ENCODE measurements at regions not wholly inside any gene's neighbourhood (a gene's known extent, or its start where the extent isn't known, plus 50 kb on each side); places are given as distances from the start of the nearest gene placed in this dataset.

DNA sequence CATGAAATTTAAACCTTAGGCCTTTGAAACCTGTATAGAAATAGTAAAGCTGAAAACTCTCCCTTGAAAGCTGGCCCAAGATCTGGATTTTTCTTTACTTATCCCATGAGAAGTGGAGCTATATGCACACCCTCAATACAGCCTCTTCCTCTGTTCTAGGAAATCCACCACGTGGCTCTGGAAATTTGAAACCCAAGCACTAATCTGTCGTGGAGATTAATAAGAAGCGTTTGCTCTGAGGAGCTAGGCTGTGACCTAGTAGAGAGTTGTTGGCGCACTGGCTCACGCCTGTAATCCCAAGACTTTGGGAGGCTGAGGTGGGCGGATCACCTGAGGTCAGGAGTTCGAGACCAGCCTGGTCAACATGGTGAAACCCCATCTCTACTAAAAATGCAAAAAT, 291.3 kb upstream of the PLXNA2 start:
- no peak for DNase-seq
- intact Hi-C loops (cut with DNase I) = no loop called here

DNA sequence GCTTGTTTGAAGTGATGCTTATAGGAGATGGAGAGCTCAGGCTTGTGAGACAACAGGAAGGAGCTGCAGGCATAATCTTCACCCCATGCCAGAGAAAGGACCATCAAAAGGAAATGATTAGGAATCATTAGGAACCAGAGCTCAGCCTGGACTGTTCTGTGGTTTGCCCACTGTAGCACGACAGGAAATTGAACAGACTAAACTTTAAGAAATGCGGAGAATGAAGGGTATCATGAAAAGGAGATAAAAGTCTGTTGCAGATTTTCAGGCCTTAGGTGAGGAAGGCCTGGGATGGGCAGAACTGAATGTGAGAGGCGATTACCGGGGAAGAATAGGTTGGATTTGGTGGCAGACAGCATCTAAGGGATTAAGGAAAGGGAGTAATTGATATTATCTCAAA, 292.0 kb upstream of the PLXNA2 start:
- DNase-seq = no peak
- intact Hi-C loops (cut with DNase I) = no loop called here

DNA sequence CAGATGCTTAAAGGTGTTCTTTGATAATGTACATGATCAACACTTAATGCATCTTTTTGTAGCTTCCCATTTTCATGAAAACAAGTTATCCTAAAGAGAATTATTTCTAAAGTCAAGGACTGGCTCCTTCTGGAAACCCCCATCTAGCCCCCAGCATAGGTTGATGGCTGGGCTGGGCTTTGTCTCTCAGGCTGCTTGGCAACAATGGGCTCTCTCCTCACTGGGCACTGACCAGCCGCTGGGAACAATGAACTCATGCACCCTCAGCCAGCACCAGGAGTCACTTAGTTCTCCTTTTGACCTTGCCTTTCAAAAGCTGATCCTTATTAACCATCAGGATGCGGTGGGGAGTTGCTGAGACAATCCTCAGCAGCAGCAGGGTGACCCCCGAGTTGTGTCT, 293.0 kb upstream of the PLXNA2 start:
- DNase-seq = no peak
- intact Hi-C loops (cut with DNase I) = no loop called here

DNA sequence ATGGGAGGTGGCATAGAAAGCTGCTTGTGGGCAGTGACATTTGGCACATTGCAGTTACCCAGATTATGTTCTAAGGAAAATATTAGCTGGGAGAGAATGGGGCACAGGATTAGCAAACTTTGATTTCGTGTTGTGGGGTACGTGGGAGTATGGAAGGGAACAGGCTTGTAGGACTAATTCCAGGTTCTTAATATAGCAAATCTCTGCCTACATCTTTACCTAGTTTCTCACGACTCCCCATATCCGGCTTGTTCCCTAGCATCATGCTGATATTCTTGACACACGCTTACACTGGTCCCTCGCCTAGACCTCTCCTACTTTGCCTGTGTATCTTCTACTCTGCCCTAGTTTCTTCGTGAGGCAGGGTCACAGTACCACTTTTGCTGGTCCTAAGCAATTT, 293.9 kb upstream of the PLXNA2 start:
- DNase-seq = no peak
- intact Hi-C loops (cut with DNase I) = no loop called here

DNA sequence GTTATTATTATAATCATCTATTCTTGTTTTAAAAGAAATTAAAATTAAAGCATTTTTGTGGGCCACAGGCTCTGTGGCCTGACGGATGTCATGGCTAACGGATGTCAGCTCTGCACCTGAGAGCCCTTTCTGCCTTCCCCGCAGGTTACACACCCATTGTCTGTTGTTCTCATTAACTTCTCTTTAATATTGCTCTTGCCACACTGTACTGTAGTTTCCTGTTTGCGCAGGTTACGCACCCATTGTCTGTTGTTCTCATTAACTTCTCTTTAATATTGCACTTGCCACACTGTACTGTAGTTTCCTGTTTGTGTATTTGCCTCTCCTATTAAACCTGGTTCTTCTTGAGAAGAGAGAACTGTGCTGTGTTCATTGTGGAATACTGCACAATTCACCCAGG, 294.4 kb upstream of the PLXNA2 start:
- intact Hi-C loops (cut with DNase I) = no loop called here
- no peak for DNase-seq

DNA sequence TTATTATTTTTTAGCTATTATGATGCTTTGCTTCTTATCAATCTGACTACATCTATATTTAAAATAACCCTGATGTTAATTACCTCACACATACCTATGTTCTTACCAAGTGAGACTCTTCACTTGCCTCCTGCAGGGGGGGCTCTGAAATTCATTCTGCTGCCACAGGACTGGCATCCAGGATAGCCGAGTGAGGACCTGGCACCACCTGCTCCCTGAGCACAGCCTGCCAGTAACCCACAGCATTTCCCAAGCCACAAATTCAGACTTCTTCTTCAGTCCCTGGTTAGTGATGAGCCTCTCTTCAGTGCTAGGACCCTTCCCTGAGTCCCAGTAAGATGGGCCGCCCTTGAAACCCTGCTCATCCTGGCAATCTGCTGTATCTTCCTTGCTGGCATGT, 296.5 kb upstream of the PLXNA2 start:
- DNase-seq = no peak
- intact Hi-C loops (cut with DNase I) = no loop called here

DNA sequence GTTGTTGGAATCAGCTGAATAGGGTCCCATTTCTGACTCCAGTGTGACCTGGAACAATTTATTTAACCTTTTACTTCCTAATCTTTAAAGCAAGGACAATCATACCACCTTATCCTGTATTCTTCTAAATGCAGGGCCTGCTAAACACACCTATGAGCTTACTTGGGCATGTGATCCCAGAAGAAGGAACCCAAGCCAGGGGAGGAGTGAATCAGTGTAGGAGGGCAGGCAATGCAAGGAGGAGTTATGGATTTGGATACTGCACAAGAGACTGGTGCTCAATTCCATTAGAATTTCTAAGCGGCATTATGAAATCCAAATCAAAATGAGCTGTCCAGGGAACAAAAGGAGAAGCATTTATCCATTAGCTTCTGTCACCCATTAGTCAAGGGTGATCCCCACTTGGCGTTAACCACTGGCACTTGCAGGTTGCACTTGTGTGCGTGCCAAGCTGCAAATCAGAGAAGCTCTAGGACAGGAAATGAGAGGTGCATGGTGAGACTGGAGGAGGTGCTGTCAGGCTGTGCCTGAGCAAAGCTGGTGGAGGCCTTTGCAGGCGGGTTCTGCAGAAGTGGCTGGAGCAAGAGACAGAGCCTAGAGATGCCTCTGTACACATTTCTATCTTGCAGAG, 297.2 kb upstream of the PLXNA2 start:
- peak in 3 of 10 donors; percentile 36 to 84 (median 83) for DNase-seq
- intact Hi-C loops (cut with DNase I) = no loop called here

DNA sequence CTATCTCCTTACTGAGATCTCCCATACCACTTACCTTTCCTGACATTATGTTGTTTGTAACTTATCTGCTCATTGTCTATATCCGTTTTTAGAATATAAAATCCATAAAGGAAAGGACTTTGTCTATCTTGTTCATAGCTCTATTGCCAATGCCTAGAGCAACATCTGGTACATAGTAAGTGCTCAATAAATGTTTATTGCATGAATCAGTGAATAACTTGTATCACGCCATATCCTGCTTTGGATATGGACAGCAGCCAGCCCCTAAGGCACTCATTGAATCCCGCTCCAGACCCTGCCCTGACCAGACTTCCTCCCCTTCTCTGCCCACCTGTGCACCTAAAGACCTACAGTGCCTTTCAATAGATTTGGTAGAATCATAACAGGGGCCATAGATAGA, 298.1 kb upstream of the PLXNA2 start:
- no peak for DNase-seq
- intact Hi-C loops (cut with DNase I) = no loop called here

DNA sequence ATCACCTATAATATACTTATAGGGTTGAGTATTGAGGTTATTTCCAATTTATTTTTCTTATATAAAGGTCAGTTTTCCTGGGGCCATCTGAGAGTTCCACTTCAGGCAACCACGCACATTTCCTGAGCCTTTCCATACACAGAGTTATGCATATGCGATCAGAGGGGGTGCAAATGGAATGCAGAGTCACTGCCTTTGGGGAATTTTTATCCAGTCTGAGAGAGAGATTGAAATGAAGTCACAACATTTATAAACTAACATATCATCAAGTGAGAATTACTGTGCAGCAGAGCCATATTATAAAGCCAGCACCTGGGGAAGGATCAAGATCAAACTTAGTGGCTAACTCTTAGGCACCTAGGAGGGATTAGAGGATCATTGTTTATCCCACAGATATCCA, 299.9 kb upstream of the PLXNA2 start:
- intact Hi-C loops (cut with DNase I) = no loop called here
- no peak for DNase-seq

DNA sequence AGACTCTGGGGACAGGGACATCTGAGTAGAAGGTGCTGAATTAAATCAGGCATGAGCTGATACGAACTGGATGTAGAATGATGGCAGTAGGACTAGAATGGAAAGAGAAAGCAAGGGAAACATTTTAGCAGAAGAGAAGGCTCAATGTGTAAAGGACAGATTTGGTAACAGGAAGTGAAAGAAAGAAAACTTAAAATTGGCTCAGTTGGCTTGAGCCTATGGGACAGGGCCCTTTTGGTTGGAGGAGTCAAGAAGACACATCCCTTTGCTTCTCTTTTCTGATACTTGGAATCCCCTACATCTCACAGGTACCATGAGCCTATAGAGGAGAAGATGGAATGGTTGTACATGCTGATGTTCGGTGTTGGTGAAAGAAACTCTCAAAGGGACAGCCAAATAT, 300.6 kb upstream of the PLXNA2 start:
- no peak for DNase-seq
- intact Hi-C loops (cut with DNase I) = no loop called here

DNA sequence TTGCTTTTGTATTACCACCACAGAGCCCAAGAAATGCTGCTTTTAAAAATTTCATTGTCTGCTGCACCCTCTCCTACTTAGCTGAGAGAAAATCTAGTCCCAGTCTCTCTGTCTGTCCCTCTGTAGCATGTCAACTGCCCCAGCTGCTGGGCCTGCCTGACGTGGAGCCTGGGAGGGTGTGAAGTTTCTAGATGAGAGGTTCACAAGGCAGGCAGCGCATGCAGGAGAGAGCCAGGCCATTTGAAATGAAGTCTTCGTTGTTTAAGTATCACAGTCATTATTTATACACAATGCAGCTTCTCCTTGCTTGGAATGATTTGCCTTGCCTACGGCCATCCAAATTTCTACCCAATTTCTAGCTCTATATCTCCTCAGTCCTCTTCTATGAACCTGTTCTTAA, 306.8 kb upstream of the PLXNA2 start:
- no peak for DNase-seq
- intact Hi-C loops (cut with DNase I) = no loop called here

DNA sequence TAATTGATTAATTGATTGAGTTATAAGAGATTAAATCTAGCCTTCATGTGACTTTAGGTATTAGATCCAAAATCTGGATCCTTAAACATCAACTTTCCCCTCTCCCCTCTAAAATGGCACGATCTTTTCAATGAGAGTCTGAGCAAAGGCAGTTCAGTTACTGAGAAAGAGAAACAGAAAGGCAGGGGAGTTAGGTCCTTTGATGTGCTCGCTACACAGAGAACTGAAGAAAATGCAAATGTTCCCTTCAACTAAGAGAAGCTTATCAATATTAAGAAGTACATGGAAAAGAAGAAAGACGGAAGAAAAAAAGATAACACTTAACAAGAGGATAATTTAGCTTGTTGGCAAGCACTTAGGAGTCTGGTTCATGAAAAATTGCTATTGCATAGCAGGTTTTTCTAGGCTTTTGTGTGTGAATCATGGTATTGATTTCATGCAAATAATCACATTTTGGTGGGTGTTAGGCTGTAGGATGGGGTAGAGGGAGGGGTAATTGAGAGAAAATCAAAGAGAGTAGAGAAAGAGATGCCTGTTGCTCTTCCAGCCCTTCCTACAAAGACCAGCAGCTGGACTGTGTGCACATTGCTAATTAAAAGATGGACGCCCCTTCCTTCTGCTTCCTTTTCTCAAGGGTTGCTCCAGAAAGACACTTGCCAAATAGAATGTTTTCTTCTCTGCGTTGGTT, 307.6 kb upstream of the PLXNA2 start:
- intact Hi-C loops (cut with DNase I) = no loop called here
- no peak for DNase-seq

DNA sequence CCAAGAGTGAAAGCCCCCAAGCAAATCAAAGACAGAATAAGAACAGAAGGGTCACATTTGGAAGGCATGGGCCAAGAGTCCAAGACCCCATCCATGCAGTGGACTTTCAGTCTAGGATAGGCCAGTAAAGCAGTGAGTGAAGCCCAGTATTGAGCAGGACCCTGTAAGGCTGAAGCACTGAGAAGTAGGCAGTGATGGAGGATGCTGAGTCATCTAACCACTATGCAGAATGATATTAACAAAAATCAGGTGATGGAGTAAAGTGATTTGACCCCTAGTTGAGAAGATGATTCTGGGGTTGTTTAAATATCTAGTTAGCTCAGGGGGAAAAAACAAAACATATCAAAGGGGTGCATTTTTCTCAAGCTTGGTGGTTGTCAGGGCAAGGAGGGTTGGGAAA, 308.7 kb upstream of the PLXNA2 start:
- intact Hi-C loops (cut with DNase I) = no loop called here
- no peak for DNase-seq

DNA sequence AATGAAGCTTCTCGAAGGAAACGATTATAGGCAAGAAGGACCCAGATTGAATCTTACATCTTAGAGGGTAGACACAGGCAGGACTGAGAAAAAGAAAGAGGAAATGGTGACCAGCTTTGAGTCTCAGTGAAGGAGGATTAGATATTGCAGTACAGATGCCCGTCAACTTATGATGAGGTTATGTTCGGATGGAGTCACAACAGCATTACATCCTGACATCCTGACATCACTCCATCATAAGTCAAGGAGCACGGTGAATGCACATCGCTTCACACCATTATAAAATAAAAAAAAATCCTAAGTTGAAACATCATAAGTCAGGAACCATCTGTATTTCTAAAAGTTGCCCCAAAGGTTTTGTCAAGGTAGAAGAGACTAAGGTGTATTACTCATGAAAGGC, 312.3 kb upstream of the PLXNA2 start:
- no peak for DNase-seq

DNA sequence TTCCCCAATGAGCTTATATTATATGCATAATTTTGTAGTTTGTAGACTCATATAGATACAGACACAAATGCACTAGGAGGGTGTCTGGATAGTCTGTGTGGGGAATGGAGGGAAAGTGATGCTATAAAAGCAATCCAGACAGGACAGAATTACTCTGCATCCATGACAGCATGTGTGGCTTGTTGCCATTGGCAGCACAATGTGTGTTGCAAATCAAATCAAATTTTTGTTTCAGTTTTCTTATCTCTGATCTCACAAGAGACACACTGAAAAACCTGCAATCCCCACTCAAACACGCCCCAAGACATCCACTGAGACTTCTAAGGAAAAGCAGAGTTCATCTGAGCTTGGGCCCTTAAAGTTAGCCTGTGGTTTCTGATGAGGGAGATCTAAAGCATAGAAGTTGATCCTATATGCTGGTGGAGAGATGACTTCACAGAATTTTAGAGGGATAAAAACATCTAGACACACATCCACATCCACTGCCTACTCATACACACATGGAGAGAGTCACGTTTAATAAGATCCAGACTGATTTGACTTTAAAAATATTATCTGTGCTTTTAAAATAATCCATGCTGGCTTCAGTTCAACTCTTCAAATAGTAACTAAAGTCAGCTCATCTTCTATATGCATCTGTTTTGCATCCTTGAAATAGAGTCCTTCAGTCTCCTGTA, 313.0 kb upstream of the PLXNA2 start:
- intact Hi-C loops (cut with DNase I) = no loop called here
- DNase-seq = no peak

More for the DNA sequence above, 312.3 kb upstream of the PLXNA2 start:
- intact Hi-C loops (cut with DNase I) = no loop called here

DNA sequence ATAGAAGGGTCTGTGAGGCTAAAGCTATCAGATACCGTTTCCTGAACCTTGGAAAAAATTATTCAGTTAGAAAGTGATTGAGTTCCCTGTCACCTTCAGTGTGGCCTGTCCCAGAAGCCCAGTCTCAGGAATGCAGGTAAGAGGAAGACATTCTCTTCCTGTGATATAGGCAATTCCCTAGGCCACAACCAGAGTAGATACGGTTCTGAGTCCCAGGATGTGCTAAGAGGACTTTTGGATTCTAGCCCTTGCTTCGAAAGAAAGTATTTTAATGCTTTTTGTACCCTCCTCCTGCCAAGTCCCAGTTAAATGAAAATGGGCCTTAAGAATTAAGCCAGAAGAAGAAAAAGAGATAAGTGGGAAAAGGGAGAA, 313.5 kb upstream of the PLXNA2 start:
- intact Hi-C loops (cut with DNase I) = no loop called here
- no peak for DNase-seq

DNA sequence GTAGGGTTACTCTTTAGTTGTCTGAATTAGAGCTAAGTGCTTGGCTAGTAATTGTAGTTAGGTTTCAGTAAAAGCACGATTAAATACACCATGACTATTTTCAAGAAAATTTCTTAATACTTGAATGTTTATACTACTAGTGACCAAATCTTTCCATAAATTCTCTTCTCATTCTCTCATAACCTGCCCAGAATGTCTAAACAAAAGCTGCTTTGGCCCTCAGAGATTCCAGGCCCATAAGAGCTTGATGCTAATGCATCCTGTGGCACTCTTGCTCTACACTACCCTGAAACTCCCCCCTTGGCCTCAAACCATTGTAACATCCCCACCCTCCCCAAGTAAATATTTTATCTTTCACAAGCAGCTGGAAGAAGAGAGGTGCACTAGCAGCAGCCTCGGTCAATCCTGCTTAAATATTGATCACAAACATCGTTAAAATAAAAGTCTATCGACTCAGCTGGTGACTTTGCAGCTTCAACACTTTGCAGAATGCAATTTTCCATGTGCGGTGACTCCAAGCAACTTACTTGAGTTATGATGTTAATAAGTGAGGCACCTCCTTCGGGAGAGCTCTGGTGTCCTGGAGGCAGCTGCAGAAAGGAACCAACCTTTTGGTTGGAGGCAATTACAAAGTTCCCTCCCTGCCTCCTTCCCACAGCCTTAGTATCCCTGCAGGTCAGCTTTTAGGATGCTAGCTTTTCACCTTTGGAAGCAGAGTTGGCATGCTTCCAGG, 315.6 kb upstream of the PLXNA2 start:
- intact Hi-C loops (cut with DNase I) = no loop called here
- no peak for DNase-seq

DNA sequence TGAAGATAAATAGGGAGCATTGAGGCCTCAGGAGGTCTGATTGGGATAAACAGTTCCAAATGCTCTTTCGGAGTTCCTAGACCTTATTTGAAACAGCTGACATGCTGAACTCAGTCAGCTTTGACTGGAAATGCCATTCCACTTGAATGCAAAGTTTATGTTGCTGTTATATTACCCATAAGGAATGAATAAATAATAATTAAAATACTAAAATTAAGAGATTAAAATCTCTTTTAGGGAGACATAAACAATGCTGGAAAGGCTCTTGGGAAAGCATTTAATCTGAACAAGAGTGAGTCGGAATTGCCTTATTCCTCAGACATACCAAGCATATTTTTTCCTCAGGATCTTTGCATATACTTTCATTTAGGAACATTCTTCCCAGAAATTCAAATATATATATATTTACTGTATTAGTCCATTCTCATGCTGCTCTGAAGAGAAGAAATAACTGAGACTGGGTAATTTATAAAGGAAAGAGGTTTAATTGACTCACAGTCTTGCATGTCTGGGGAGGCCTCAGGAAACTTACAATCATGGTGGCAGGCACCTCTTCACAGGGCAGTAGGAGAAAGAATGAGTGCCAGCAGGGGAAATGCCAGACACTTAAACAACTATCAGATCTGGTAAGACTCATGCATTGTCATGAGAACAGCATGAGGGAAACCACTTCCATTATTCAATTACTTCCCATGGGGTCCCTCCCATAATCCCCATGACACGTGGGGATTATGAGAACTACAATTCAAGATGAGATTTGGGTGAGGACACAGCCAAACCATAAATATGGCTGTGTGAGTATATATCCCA, 318.2 kb upstream of the PLXNA2 start:
- intact Hi-C loops (cut with DNase I) = no loop called here
- no peak for DNase-seq

DNA sequence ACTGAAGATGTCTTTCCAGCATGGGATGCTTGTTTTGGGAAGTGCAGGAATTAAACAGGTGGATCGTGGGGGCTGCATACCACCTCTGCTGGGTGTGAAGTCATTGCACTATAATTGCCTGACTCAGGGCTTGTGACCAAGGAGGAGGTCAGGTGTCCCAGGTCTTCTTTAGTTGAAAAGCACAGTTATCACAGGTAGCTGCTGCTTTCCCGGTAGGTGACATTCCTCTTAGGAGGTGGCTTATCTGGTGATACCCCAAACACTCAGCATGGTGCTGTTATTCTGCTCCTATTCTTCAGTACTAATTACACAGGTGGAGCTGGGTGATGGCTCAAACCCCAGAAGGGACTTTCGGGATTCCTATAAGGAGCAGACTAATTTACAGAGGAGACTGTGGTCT, 320.3 kb upstream of the PLXNA2 start:
- DNase-seq = no peak
- intact Hi-C loops (cut with DNase I) = no loop called here

DNA sequence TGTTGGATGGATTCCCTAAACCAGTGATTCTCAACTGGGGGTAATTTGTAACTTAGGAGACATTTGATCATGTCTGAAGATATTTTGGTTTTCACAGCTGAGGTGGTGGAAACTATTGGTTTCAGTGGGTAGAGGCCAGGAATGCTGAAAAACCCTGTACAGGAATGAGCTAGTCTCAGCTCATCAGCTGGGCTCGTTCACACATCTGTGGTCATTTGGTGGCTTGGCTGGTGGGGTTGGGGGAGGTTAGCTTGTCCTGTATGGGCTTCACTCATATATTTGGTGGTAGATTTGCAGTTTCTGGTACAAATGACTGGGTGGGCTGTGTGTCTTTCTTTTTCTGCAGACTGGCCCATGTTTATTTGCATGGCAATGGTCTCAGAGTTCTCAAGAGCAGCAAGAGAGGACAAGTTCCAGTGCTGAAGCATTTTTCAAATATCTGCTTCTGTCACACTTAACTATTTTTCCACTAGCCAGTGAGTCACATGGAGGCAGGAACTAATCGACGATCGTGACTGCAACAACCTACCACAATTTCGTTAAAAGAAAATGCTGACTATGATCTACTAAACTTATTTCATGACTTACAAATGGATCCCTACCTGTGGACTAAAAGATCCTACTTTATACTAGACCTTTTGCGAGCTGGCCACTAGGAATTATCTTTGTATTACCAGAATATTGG, 321.7 kb upstream of the PLXNA2 start:
- no peak for DNase-seq
- intact Hi-C loops (cut with DNase I) = no loop called here

All from posterior cingulate gyrus (tissue), 11 donors.